Fibroblast of peridontal ligament (primary cell): ENCODE measurements at regions not wholly inside any gene's neighbourhood (a gene's known extent, or its start where the extent isn't known, plus 50 kb on each side); places are given as distances from the start of the nearest gene placed in this dataset.

Experiments used
- DNase-seq: peaks from one replicate; pipeline ENCODE4 v3.0.0-alpha.2; 2010; ENCODE audit errors: extremely low read depth

DNA sequence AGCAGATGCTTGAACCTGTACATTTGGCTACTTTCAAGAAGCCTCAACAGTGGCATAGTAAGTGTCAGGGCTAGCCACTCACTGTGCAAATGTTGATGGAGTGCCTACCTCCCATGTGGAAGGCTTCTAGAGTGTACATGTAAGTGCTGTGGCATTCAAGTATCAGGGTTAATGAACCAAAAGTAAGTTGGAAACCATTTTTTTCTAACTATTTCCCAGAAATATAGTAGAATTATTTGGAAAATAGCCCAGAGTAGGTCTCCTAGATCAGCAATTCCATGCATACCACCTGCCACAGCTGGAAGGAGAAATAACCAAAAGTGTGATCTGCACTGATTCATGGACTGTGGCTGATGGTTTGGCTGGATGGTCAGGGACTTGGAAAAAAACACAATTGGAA is 53.3 kb downstream of the FOXD1 start:
- no peak for DNase-seq

- no peak for DNase-seq
Observed at GRCh38 chr5:73394610-73395009, 54.0 kb downstream of the FOXD1 start.

- peak; percentile 53 for DNase-seq
Observed at GRCh38 chr5:73393611-73394489, 54.7 kb downstream of the FOXD1 start.

GRCh38 chr5:73392775-73393174 is 55.8 kb downstream of the FOXD1 start:
- no peak for DNase-seq

GRCh38 chr5:73391441-73391881 is 57.1 kb downstream of the FOXD1 start:
- DNase-seq: peak; percentile 89

DNA sequence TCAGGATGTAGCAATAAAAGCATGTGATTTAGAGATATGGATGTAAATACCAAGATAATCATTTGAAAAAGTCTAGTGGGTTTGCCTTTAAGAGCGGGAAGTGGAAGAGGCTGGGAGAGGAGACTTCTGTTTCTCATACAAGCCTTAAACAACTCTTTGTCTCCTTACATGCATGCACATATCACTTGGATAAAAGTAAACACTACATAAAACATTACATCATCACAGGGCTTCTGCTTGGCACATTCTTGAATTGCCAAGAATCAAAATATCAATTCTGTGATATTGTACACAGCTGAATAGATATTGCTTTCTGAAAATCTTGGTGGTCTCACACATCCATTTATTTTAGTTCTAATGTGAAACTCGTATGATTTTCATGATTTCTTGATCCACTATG is 57.6 kb downstream of the FOXD1 start:
- no peak for DNase-seq

- DNase-seq: no peak
Observed at GRCh38 chr5:73388740-73389139, 59.8 kb downstream of the FOXD1 start.

DNA sequence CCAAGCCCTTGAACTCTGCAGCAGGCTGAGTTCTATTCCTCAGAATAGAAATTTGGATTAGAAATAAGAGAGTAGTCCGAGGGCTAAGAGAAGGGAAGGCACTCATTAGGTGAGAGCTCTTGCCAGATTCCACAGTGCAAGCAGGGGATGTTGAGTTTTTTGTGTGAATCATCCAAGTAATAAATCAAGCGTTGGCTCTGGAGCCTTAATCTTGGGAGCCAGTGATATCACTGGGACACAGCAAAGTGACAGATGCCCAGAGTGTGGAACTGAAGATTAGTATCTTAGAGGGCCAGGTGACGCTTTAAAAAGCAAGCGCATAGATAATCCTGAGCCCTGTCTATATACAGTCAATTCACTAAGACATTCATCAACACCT is 60.3 kb downstream of the FOXD1 start:
- no peak for DNase-seq

DNA sequence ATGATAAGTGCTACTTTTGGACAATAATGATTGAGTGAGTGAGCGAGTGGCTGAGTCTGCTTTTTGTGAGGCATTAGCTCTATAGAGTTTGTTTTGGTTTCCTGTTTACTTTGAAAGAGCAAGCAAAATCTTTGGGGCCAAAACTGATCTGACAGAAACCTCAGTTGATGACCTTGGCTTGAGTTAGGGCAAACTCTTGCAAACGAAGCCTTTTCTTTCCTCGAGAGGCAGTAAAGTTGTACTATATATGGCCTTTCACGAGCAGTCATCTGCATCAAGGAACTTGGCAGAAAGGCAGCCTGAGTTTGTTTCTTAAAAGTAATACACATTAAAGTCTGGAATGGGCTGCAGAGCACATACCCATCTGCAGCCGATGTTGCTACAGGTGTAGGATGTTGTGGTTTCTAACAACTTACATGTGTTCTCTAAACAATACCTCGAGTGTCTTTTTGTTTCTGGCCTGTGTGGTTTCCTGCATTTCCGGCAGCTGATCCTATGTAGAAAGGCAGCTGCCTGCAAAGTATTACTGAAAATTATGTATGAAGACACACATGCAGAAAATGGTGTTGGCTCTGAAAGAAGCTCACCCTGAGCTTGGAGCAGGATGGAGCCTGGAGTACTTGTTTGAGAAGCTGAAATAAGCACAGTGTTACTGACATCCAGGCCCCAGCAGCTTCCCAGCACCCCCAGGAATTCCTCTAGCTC is 60.8 kb downstream of the FOXD1 start:
- peak; percentile 23 for DNase-seq

DNA sequence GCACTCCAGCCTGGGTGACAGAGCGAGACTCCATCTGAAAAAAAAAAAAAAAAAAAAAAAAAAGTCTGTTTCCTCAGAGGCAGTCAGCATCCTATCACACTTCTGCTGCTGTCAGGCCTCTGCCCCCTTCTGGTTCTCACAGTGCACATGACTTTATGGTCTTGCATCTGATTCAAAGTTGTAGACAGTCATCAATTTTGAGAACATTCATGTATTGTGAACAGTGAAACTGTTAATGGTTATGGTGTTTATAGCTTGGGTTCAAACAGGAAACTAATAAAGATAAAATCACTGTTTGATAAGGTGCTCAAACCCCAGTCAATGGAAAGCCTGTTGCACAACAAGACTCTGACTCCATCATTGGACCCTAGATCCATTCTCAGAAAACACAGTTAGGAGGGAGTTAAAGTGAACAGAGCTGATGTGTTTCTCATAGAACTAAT is 61.4 kb downstream of the FOXD1 start:
- no peak for DNase-seq

DNA sequence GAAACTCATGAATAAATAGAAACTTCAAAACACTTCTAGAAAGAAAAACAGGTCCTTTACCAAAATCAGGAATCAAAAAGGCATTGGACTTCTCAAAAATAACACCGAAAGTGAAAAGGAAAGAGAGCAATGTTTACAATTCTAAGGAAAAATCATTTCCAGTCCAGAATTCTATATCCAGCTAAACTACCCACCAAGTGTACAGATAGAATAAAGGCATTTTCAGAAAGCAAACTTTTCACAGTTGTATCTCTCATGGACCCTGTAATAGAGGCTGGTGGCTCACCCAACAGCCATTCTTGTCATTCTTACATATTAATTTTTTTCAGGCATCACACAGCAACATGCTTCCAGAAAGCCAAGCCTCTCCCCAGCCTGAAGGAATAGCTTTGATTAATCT is 63.7 kb downstream of the FOXD1 start:
- DNase-seq: no peak

- DNase-seq: no peak
Observed at GRCh38 chr5:73382401-73382740, 66.2 kb downstream of the FOXD1 start.

DNA sequence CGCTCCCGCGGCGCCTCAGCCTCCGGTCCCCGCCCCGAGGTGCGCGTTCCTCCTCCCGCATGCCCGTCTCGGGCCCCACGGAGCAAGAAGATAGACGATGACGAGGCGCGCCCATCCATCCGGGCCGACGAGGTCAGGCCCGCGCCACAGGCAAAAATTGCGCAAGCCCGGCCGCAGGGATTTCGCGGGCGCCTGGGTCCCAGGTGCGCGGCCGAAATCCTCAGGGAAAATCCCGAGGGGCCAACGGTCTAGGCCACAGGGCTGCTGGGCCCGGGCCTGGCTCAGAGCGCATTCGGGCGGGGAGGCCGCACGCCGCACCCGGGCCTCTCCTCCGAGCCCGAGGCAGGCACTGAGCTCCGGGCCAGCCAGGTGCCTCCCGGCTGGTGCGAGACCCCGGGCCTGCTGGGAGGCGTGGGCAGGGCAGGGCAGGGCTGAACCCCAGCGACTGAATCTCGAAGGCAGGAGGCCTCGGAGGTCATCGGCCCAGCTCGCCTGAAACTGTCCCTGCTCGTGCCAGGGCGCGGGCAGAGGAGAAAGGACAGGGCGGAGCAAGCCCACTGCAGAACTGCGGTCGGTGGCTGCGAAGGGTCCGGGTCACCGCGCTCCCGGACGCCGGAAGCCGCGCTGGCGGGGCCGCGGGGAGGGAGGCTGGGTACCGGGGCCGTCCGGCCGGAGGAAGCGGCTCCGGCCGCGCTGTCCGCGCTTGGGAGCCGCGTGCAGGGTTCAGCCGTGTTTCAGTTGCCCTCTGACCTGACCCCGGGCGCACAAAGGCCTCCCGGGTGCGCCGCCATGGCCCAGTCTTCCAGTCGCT is 66.8 kb downstream of the FOXD1 start:
- DNase-seq: no peak

DNA sequence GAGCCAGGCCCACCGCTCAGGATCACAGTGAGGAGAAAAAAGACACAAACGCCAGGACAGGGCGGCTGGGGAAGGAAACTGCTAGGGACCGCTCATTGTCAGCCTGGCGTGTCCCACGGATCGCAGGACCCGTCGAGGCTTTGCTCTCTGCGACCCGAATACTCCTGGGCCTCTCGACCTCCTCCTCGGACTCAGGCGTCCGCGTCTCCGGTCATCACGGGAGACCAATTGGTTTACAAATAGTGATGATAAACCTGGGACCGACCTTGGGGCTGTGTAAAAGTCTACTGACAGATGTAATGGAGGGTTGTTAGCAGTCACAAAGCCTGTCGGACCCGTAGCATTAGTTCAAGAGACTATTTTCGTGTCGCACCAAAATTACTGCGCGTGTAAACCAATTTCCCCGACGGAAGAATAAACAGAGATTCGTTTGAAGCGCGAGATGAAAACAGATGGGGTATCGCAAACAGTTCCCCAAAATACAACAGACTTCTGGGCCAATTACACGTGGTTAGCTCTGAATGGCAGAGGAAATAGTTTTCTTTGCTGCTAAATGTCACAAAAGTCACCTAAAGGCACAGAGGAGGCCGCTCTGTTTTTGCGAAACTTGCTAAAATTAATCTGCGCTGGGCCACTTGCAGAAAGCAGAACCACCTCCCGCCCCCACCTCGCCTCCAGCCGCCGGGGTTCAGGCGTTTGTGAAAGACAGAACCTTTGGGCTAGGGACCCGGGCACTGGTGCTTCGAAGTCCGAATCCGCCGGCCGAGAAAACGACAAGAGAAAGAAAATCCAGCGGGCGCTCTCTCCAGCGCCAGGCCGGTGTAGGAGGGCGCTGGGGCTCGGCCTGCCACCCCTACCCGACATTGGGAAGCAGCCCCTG is 67.6 kb downstream of the FOXD1 start:
- DNase-seq: no peak

DNA sequence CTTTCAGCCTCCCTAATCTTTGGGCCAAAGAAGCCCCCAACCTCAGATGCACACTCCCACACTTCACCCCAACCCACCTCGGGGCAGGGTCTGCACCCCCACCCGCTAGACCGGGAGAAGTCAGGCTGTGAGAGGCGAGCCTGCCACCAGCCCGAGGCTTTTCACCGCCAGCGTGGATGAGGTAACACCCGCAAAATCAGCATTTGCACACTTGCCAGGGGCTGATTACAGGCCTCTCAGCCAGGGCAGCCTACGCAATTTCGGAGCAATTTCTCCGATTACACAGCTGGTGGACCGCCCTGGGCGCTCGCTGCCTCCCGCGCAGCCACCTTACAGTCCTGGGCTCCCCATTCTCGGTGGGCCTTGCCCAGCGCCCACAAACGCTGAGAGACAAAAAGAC is 68.5 kb downstream of the FOXD1 start:
- DNase-seq: peak; percentile 69

- DNase-seq: no peak
Observed at GRCh38 chr5:73379435-73379834, 69.1 kb downstream of the FOXD1 start.

- DNase-seq: no peak
Observed at GRCh38 chr5:73378765-73379164, 69.8 kb downstream of the FOXD1 start.

- peak; percentile 71 for DNase-seq
Observed at GRCh38 chr5:73378070-73378469, 70.5 kb downstream of the FOXD1 start.

DNA sequence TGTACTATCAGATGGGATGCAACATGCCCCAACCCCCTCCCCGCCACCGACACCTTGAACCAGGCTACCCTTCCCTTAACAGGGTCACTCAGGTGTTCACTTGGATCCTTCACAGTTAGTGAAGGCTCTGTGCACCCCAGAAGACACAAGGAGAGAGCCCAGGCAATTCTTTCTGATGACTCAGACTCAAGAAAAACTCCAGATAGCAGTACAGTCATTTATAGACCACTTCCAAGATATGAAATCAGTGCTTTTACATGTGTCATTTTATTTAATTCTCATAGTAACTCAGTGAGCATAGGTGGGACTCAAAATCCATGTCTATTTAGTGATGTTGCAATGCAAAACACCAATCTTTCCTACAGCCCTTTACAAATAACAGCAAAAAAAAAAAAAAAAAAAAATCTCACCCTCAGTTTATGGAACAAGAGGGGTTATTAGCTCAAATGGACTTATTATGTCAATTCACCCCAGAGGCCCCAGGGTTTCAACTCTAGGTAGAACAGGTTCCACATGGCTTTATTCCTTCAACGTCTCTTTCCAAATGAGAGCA is 71.9 kb downstream of the FOXD1 start:
- DNase-seq: peak; percentile 60

DNA sequence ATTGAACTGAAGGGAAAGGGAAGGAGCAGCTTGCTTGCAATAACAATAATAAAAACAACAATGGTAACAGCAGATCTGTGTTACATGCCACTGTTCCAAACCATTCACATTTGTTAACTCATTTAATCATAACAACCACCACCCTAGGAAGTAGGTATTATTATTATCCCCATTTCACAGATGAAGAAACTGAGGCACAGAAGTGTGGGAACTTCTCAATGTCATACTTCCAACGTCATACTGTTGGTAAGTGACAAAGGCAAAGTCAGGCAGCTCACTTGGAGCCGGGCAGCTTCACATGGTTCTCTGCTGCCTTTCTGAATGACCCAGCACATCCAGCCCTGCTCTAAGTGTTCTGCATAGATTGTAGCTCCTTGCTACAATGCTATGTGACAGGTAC is 72.6 kb downstream of the FOXD1 start:
- DNase-seq: no peak

DNA sequence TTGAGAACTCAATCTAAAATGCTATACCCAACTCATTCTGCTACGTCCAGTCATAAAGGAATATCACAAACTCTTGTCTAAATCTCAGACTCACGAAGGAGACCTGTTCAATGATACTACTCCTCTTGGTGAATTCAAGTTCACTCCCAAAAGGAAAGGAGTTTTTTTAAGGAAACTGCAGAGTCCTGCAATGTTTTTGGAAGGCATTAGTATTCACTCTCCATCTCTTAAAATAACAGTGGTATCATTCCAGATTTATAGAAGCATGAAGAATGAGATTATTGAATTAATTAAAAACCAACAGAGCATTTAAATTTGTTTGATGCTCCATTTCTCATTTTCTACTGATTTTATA is 73.4 kb downstream of the FOXD1 start:
- no peak for DNase-seq
